Trophoblast cell (in vitro differentiated cells and primary cell): ENCODE measurements at regions not wholly inside any gene's neighbourhood (a gene's known extent, or its start where the extent isn't known, plus 50 kb on each side); places are given as distances from the start of the nearest gene placed in this dataset.

Experiments
- DNase-seq, 2 donors: peaks; one replicate each; pipeline ENCODE4 v3.0.0-alpha.2; 2016
- H2AFZ ChIP-seq: 2 replicates; pipeline ENCODE4 v1.6.1; 2013; ENCODE audit warnings: low read length, moderate library complexity, mild to moderate bottlenecking; ENCODE audit not compliant: insufficient read depth, poor library complexity
- H2AK5ac ChIP-seq: 2 replicates; pipeline ENCODE4 v1.6.1; 2013; ENCODE audit warnings: mild to moderate bottlenecking, low read length
- H2BK120ac ChIP-seq: 2 replicates; pipeline ENCODE4 v1.6.1; 2013; ENCODE audit warnings: low read length, mild to moderate bottlenecking, moderate library complexity; ENCODE audit not compliant: insufficient read depth, poor library complexity
- H2BK12ac ChIP-seq: 2 replicates; pipeline ENCODE4 v1.6.1; 2013; ENCODE audit warnings: mild to moderate bottlenecking, low read length, moderate library complexity
- H2BK5ac ChIP-seq: 2 replicates; pipeline ENCODE4 v1.6.1; 2013; ENCODE audit warnings: low read length, low read depth, moderate library complexity, mild to moderate bottlenecking; ENCODE audit not compliant: poor library complexity
- H3K14ac ChIP-seq: 2 replicates; pipeline ENCODE4 v1.6.1; 2013; ENCODE audit warnings: mild to moderate bottlenecking, low read length
- H3K18ac ChIP-seq: 2 replicates; pipeline ENCODE4 v1.6.1; 2013; ENCODE audit warnings: mild to moderate bottlenecking, low read length
- H3K23ac ChIP-seq: 2 replicates; pipeline ENCODE4 v1.6.1; 2013; ENCODE audit warnings: low read length
- H3K27ac ChIP-seq: 2 replicates; pipeline ENCODE4 v1.5.1; 2013; ENCODE audit warnings: low read depth, mild to moderate bottlenecking, inconsistent platforms, low read length, moderate library complexity
- H3K27me3 ChIP-seq: 2 replicates; pipeline ENCODE4 v1.6.1; 2013; ENCODE audit warnings: inconsistent platforms, mild to moderate bottlenecking, low read length, moderate library complexity; ENCODE audit not compliant: insufficient read depth
- H3K36me3 ChIP-seq, 2 experiments: 1 replicate in 1 of 2; 2 replicates in 1 of 2; pipeline ENCODE4 v1.6.1; 2013; ENCODE audit warnings: low read length in 2 of 2, mild to moderate bottlenecking in 2 of 2, moderate library complexity in 1 of 2; ENCODE audit not compliant: insufficient read depth in 2 of 2, control insufficient read depth in 1 of 2
- H3K4ac ChIP-seq: 2 replicates; pipeline ENCODE4 v1.6.1; 2013; ENCODE audit warnings: low read depth, mild to moderate bottlenecking, low read length, moderate library complexity
- H3K4me1 ChIP-seq, 2 experiments: 1 replicate in 1 of 2; 2 replicates in 1 of 2; pipeline ENCODE4 v1.6.1; 2013; ENCODE audit warnings: low read length in 2 of 2, mild to moderate bottlenecking in 2 of 2, moderate library complexity in 1 of 2; ENCODE audit not compliant: insufficient read depth in 2 of 2, control insufficient read depth in 1 of 2
- H3K4me2 ChIP-seq: 2 replicates; pipeline ENCODE4 v1.6.1; 2013; ENCODE audit warnings: inconsistent platforms, mild to moderate bottlenecking, low read length, moderate library complexity
- H3K4me3 ChIP-seq: 2 replicates; pipeline ENCODE4 v1.5.1; 2013; ENCODE audit warnings: mild to moderate bottlenecking, low read depth, low read length, inconsistent platforms
- H3K79me1 ChIP-seq: one replicate; pipeline ENCODE4 v1.6.1; 2013; ENCODE audit warnings: low read length
- H3K79me2 ChIP-seq: 2 replicates; pipeline ENCODE4 v1.6.1; 2013; ENCODE audit warnings: low read length, mild to moderate bottlenecking; ENCODE audit not compliant: control insufficient read depth, insufficient read depth, poor library complexity
- H3K9ac ChIP-seq: 2 replicates; pipeline ENCODE4 v1.6.1; 2013; ENCODE audit warnings: mild to moderate bottlenecking, low read length
- H3K9me3 ChIP-seq: 2 replicates; pipeline ENCODE4 v1.6.1; 2013; ENCODE audit warnings: low read depth, mild to moderate bottlenecking, control low read depth, inconsistent platforms, low read length; ENCODE audit not compliant: insufficient read depth
- H4K12ac ChIP-seq: 2 replicates; pipeline ENCODE4 v1.6.1; 2013; ENCODE audit warnings: low read depth, mild to moderate bottlenecking, low read length, moderate library complexity
- H4K8ac ChIP-seq: 2 replicates; pipeline ENCODE4 v1.6.1; 2013; ENCODE audit warnings: low read depth, mild to moderate bottlenecking, low read length, moderate library complexity
- H4K91ac ChIP-seq: one replicate; pipeline ENCODE4 v1.6.1; 2013; ENCODE audit warnings: low read depth, mild to moderate bottlenecking, low read length, moderate library complexity
- WGBS: extraction: QIAGEN DNeasy Blood & Tissue Kit; methylation state at CpG from one replicate; pipeline ENCODE4 v1.1.7; 2013; ENCODE audit warnings: missing lambda C conversion rate; ENCODE audit not compliant: insufficient read length, insufficient coverage; ENCODE audit errors: extremely low coverage; 5-methylcytosine and 5-hydroxymethylcytosine counted together

DNA sequence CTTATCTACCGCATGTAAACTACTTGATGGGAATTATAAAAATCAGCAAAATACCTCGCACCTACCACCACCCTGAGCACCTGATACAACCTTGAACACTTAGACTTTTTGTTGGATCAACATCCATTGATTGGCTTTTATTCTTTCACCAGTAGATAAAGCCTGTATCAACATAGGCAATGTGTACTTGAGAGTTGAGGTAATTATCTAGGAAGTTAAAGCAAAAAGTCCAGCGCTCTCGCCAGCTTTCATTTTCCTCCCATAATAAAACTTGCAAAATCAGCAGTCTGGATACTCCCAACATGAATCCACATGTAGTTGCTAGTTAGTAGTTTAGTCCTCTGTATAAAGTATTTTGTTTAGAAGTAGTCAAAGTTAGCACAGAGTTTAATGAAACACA is 132.0 kb upstream of the PRDM1 start:
- Histone ChIP-seq H3K9me3 (no peaks in the 10 kb centered on the region), H3K23ac (no peak overlapping the region), H3K4ac (no peak overlapping the region), H2BK5ac (no peak overlapping the region), H3K9ac (no peak overlapping the region), H2AFZ (no peak overlapping the region), H3K36me3 (no peaks in the 10 kb centered on the region), H3K79me2 (no peaks in the 10 kb centered on the region), H4K12ac (no peak overlapping the region), H3K4me2 (no peak overlapping the region), H3K18ac (no peak overlapping the region), H4K8ac (no peak overlapping the region), H2BK12ac (no peak overlapping the region), H2AK5ac (no peak overlapping the region), H3K14ac (no peak overlapping the region), H3K4me1 (no peaks in the 10 kb centered on the region), H3K4me3 (no peak overlapping the region), H3K79me1 (no peaks in the 10 kb centered on the region), H2BK120ac (no peak overlapping the region), H3K27ac (no peak overlapping the region), H3K27me3 (no peaks in the 10 kb centered on the region), H4K91ac (no peak overlapping the region)
- no peak for DNase-seq
- WGBS: no CpG with 5 or more reads among the region's 4 CpGs

DNA sequence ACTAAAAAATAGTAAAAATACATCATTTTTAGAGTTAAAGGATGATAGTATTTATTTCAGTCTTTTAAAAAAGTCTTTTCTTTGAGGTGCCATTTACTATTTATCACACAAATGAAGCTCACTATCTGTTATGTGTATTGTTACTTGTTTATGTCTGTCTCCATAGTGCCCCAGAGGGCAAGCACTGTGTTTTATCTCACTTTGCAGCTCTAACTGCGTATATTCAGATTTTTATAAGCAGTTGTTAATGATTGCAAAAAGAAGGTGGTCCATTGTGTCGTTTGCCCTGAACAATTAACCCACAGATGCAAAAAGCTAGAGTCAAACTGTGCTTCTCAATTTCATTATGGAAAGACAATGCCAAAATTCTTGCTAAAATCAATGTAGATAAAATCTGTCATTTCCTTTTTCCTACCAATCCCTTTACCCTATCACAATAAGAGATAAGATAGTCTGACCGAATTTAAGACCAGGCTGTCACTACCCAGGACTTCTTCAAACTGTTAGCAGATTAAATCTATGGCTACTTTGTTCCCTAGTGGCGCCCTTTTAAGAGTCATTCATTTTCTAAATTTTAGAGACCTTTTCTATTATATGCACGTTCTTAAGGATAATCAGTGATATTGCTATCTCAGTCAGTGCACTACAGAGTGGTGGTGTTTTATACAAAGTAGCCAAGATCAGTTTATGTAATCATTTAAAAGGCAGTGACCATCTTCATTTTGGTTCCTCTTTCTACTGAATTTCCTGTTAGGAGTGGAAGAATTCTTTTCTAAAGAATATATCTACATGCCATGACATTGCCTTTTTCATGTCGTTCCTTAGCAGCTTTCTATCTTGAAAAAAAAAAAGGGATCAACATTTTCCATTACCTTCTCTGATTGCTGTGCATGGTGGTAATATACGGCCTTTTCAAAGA is 133.1 kb upstream of the PRDM1 start:
- WGBS: no CpG with 5 or more reads among the region's 7 CpGs
- no peaks in the 10 kb centered on the region for H3K9me3 ChIP-seq
- H2AFZ ChIP-seq: no peak overlapping the region
- H3K27me3 ChIP-seq: no peaks in the 10 kb centered on the region
- H3K18ac ChIP-seq: no peak overlapping the region
- H4K12ac ChIP-seq: no peak overlapping the region
- H3K4ac ChIP-seq: no peak overlapping the region
- no peak overlapping the region for H2BK120ac ChIP-seq
- H2BK5ac ChIP-seq: no peak overlapping the region
- H3K4me1 ChIP-seq: no peaks in the 10 kb centered on the region
- no peaks in the 10 kb centered on the region for H3K79me1 ChIP-seq
- no peak overlapping the region for H4K91ac ChIP-seq
- H3K4me2 ChIP-seq: no peak overlapping the region
- no peak overlapping the region for H2BK12ac ChIP-seq
- no peak overlapping the region for H3K27ac ChIP-seq
- no peaks in the 10 kb centered on the region for H3K79me2 ChIP-seq
- H3K4me3 ChIP-seq: no peak overlapping the region
- no peaks in the 10 kb centered on the region for H3K36me3 ChIP-seq
- H2AK5ac ChIP-seq: no peak overlapping the region
- H4K8ac ChIP-seq: no peak overlapping the region
- no peak overlapping the region for H3K23ac ChIP-seq
- H3K14ac ChIP-seq: no peak overlapping the region
- no peak overlapping the region for H3K9ac ChIP-seq
- DNase-seq: no peak

DNA sequence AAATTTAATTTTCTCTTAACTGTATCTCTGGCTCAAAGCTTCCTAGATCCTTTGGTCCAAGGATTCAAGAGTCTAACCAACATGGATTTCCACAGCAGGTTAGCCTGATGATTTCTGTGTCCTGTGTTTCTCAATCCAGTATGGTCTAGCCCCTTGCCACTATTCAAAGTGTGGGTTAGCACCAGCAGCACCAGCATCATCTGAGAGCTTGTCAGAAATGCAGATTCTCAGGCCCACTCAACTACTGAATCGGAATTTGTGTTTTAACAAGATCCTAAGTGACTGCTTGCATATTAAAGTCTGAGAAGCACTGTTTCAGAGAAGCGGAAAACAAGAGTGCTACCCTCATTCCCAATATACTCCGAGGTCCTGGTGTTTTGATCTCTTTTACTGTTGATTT is 133.8 kb upstream of the PRDM1 start:
- no peak overlapping the region for H2BK5ac ChIP-seq
- H2BK12ac ChIP-seq: no peak overlapping the region
- no peak overlapping the region for H4K91ac ChIP-seq
- no peak overlapping the region for H3K4me2 ChIP-seq
- no peaks in the 10 kb centered on the region for H3K79me1 ChIP-seq
- H3K4ac ChIP-seq: no peak overlapping the region
- no peak overlapping the region for H3K23ac ChIP-seq
- no peak overlapping the region for H2BK120ac ChIP-seq
- no peaks in the 10 kb centered on the region for H3K4me1 ChIP-seq
- H2AK5ac ChIP-seq: no peak overlapping the region
- no peaks in the 10 kb centered on the region for H3K79me2 ChIP-seq
- H3K9me3 ChIP-seq: no peaks in the 10 kb centered on the region
- H3K27me3 ChIP-seq: no peaks in the 10 kb centered on the region
- no peak overlapping the region for H3K27ac ChIP-seq
- no peak overlapping the region for H4K12ac ChIP-seq
- no peak overlapping the region for H2AFZ ChIP-seq
- H3K18ac ChIP-seq: no peak overlapping the region
- H3K9ac ChIP-seq: no peak overlapping the region
- no peak for DNase-seq
- H3K14ac ChIP-seq: no peak overlapping the region
- no peak overlapping the region for H3K4me3 ChIP-seq
- no CpG with 5 or more reads among the region's 3 CpGs for WGBS
- H4K8ac ChIP-seq: no peak overlapping the region
- H3K36me3 ChIP-seq: no peaks in the 10 kb centered on the region

DNA sequence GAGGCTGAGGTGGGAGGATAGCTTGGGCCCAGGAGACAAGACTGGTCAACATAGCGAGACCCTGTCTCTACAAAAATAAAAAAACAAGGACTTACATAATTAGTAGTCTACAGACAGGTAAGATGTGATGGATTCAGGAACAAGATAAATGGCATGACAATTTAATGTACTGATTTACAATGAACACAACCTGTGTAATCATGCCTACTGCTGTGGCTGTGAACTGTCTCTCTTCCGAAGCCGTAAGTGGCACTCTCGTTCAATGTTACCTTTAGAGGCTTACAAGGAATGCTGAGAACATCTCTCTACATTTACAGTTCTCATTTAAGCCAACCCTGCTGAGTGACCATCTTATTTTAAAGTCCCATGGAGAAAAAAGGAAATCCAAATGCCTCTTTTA is 134.8 kb upstream of the PRDM1 start:
- Histone ChIP-seq H3K9ac (no peak overlapping the region), H2BK12ac (no peak overlapping the region), H3K4ac (no peak overlapping the region), H3K18ac (no peak overlapping the region), H3K14ac (no peak overlapping the region), H3K4me1 (no peaks in the 10 kb centered on the region), H3K4me2 (no peak overlapping the region), H3K27me3 (no peaks in the 10 kb centered on the region), H2AK5ac (no peak overlapping the region), H4K8ac (no peak overlapping the region), H4K12ac (no peak overlapping the region), H4K91ac (no peak overlapping the region), H3K27ac (no peak overlapping the region), H3K4me3 (no peak overlapping the region), H3K79me2 (no peaks in the 10 kb centered on the region), H3K9me3 (no peaks in the 10 kb centered on the region), H3K79me1 (no peaks in the 10 kb centered on the region), H2AFZ (no peak overlapping the region), H3K36me3 (no peaks in the 10 kb centered on the region), H3K23ac (no peak overlapping the region), H2BK5ac (no peak overlapping the region), H2BK120ac (no peak overlapping the region)
- no CpG with 5 or more reads among the region's 4 CpGs for WGBS
- no peak for DNase-seq
